Smooth muscle cell (in vitro differentiated cells): ENCODE measurements at regions not wholly inside any gene's neighbourhood (a gene's known extent, or its start where the extent isn't known, plus 50 kb on each side); places are given as distances from the start of the nearest gene placed in this dataset.

Source experiments
- DNase-seq: peaks from one replicate; lab custom pipeline; 2025; ENCODE audit not compliant: unreplicated experiment; lab: John Stamatoyannopoulos, UW
- H2AFZ ChIP-seq: fragments of 200-600 bp; sonication (generic); 2 replicates; pipeline ENCODE4 v1.6.0; 2016; ENCODE audit warnings: antibody characterized with exemption, low read depth, mild to moderate bottlenecking
- H3F3A ChIP-seq: fragments of 200-600 bp; sonication (generic); 2 replicates; pipeline ENCODE4 v1.6.0; 2017; ENCODE audit warnings: antibody characterized with exemption, low read depth
- H3K27ac ChIP-seq: fragments of 200-600 bp; sonication (generic); 2 replicates; pipeline ENCODE4 v1.5.1; 2016; ENCODE audit warnings: low read depth, mild to moderate bottlenecking
- H3K27me3 ChIP-seq: fragments of 200-600 bp; sonication (generic); 2 replicates; pipeline ENCODE4 v1.6.1; 2016; ENCODE audit warnings: low read depth, mild to moderate bottlenecking
- H3K36me3 ChIP-seq: fragments of 200-600 bp; sonication (generic); 2 replicates; pipeline ENCODE4 v1.5.1; 2016; ENCODE audit warnings: low read depth
- H3K4me1 ChIP-seq: fragments of 200-600 bp; sonication (generic); 2 replicates; pipeline ENCODE4 v1.5.1; 2016; ENCODE audit warnings: low read depth
- H3K4me2 ChIP-seq: fragments of 200-600 bp; sonication (generic); 2 replicates; pipeline ENCODE4 v1.6.0; 2016; ENCODE audit warnings: mild to moderate bottlenecking
- H3K4me3 ChIP-seq: fragments of 200-600 bp; sonication (generic); 2 replicates; pipeline ENCODE4 v1.5.1; 2016; ENCODE audit warnings: mild to moderate bottlenecking
- H3K79me2 ChIP-seq: fragments of 200-600 bp; sonication (generic); 2 replicates; pipeline ENCODE4 v1.6.0; 2016; ENCODE audit warnings: low read depth, mild to moderate bottlenecking
- H3K9ac ChIP-seq: fragments of 200-600 bp; sonication (generic); 2 replicates; pipeline ENCODE4 v1.6.0; 2016; ENCODE audit warnings: low read depth
- H3K9me3 ChIP-seq: fragments of 200-600 bp; sonication (generic); replicated peaks from 2 replicates; pipeline ENCODE4 v1.5.1; 2016; ENCODE audit warnings: low read depth
- H4K20me1 ChIP-seq: fragments of 200-600 bp; sonication (generic); 2 replicates; pipeline ENCODE4 v1.6.0; 2016; ENCODE audit warnings: low read depth
- WGBS: methylation state at CpG from one replicate; pipeline ENCODE4 v1.1.7; 2016; ENCODE audit warnings: low lambda C conversion rate; 5-methylcytosine and 5-hydroxymethylcytosine counted together
- TF ChIP-seq, protein P1 (sequence below): fragments of 200-600 bp; sonication (generic); IDR thresholded peaks from 2 replicates; pipeline ENCODE4 v1.5.1; 2017; ENCODE audit warnings: borderline replicate concordance, mild to moderate bottlenecking, antibody characterized with exemption; ENCODE audit not compliant: insufficient read depth, poor library complexity, severe bottlenecking

DNA sequence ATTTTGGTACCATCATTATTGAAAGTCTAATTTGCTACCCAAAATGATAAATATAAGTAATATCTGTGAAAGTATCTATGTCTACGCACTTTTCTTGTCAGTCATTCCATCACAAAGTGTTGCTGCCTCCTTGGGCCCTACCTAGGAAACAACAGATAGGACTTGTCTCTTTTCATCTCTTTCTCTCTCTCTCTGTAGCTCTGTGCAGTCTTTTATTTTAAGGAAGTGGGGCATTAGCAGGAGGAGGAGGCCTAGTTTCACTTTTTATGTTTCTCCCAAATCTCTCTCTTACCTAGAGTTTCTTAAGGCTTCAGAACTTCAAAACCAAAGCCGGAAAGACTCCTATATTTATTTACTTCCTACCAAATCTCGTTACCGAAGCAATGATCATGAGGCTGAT lies 354.8 kb upstream of the LUZP2 start:
- 97% methylated on average over 4 of the region's 4 CpGs for WGBS
- Histone ChIP-seq H2AFZ (peak overlapping the region; percentile 68), H3K36me3 (no peaks in the 10 kb centered on the region), H3K4me1 (no peaks in the 10 kb centered on the region), H3K4me2 (no peak overlapping the region), H3K27ac (no peak overlapping the region), H3K9ac (no peak overlapping the region), H4K20me1 (no peaks in the 10 kb centered on the region), H3K4me3 (no peak overlapping the region), H3F3A (no peaks in the 10 kb centered on the region), H3K9me3 (no peaks in the 10 kb centered on the region), H3K79me2 (no peaks in the 10 kb centered on the region), H3K27me3 (no peaks in the 10 kb centered on the region)
- no peak for DNase-seq
- TF ChIP-seq, protein P1, sequence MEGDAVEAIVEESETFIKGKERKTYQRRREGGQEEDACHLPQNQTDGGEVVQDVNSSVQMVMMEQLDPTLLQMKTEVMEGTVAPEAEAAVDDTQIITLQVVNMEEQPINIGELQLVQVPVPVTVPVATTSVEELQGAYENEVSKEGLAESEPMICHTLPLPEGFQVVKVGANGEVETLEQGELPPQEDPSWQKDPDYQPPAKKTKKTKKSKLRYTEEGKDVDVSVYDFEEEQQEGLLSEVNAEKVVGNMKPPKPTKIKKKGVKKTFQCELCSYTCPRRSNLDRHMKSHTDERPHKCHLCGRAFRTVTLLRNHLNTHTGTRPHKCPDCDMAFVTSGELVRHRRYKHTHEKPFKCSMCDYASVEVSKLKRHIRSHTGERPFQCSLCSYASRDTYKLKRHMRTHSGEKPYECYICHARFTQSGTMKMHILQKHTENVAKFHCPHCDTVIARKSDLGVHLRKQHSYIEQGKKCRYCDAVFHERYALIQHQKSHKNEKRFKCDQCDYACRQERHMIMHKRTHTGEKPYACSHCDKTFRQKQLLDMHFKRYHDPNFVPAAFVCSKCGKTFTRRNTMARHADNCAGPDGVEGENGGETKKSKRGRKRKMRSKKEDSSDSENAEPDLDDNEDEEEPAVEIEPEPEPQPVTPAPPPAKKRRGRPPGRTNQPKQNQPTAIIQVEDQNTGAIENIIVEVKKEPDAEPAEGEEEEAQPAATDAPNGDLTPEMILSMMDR = no peak

DNA sequence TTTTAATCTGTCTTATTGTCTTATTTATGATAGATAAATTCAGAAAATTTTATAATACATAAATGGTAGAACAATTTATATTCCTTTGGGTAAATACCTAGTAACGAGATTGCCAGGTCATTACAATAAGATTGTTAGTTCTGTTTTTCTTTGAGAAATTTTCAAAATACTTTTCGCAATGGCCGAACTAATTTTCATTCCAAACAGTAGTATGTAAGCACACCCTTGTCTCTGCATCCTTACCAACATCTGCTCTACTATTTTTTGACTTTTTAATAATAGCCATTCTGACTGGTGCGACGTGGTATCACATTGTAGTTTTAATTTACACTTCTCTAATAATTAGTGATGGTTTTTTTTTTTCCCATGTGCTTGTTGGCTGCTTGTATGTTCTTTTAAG lies 351.4 kb upstream of the LUZP2 start:
- H3K27ac ChIP-seq = no peak overlapping the region
- no peak overlapping the region for H3K9ac ChIP-seq
- H3K9me3 ChIP-seq = no peaks in the 10 kb centered on the region
- no peaks in the 10 kb centered on the region for H3F3A ChIP-seq
- no peak overlapping the region for H3K4me2 ChIP-seq
- TF ChIP-seq, protein P1 = no peak
- no peaks in the 10 kb centered on the region for H3K4me1 ChIP-seq
- H3K4me3 ChIP-seq = no peak overlapping the region
- DNase-seq = no peak
- no peaks in the 10 kb centered on the region for H3K79me2 ChIP-seq
- H2AFZ ChIP-seq = no peak overlapping the region
- no peaks in the 10 kb centered on the region for H4K20me1 ChIP-seq
- no peaks in the 10 kb centered on the region for H3K36me3 ChIP-seq
- no peaks in the 10 kb centered on the region for H3K27me3 ChIP-seq
- WGBS = 57% methylated on average over 5 of the region's 5 CpGs

DNA sequence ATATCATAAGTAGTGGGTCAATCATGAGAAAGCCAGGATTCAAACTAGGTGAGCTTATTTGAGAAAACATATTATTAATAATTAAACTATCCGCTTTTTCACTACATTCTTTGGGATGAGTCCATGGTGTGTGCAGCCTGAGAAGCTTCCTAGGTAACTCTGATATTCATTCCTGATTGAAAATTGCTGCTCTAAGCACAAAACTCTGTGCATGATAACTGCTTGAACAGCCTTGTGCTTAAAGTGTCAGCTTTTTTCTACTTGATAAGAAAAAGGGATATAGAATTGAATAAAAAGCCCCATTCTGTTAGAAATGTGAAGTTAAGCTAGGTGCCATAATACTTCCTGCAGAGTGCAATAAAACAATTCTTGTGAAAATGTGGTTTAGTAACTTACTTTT lies 343.5 kb upstream of the LUZP2 start:
- H3F3A ChIP-seq = no peaks in the 10 kb centered on the region
- no peak for DNase-seq
- no peaks in the 10 kb centered on the region for H3K36me3 ChIP-seq
- H4K20me1 ChIP-seq = no peaks in the 10 kb centered on the region
- H3K9ac ChIP-seq = no peak overlapping the region
- no peak overlapping the region for H2AFZ ChIP-seq
- H3K27ac ChIP-seq = no peak overlapping the region
- no peaks in the 10 kb centered on the region for H3K9me3 ChIP-seq
- 94% methylated on average over 1 of the region's 1 CpG for WGBS
- no peaks in the 10 kb centered on the region for H3K27me3 ChIP-seq
- H3K79me2 ChIP-seq = no peaks in the 10 kb centered on the region
- TF ChIP-seq, protein P1 = no peak
- no peak overlapping the region for H3K4me2 ChIP-seq
- H3K4me1 ChIP-seq = no peaks in the 10 kb centered on the region
- H3K4me3 ChIP-seq = no peak overlapping the region

DNA sequence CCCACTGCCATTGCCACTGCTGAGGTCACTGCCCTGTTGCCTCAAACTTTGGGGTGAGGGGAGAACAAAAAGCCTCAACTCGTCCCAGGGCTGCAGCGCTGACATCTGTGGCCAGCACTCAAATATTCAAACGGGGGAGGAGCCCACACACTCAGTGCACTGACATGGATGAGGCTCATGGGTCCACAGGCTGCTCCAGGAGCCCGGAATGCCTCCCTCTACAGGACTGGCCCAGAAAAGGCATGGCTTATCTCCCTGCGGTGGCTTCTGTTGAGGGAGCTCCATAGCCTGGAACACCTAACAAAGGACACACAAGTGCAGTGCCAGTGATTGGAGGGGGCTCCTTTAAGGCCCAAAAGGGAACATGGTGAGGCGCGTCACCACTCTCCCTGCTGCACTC lies 341.1 kb upstream of the LUZP2 start:
- DNase-seq = no peak
- WGBS = 88% methylated on average over 7 of the region's 7 CpGs
- Histone ChIP-seq H4K20me1 (no peaks in the 10 kb centered on the region), H3K4me3 (no peak overlapping the region), H3K36me3 (no peaks in the 10 kb centered on the region), H3K4me1 (no peaks in the 10 kb centered on the region), H3K4me2 (no peak overlapping the region), H3K27ac (no peak overlapping the region), H3K9ac (no peak overlapping the region), H3K27me3 (no peaks in the 10 kb centered on the region), H3K79me2 (no peaks in the 10 kb centered on the region), H3K9me3 (no peaks in the 10 kb centered on the region), H3F3A (no peaks in the 10 kb centered on the region), H2AFZ (no peak overlapping the region)
- TF ChIP-seq, protein P1 = no peak
